Kidney tubule cell (primary cell): ENCODE measurements at regions not wholly inside any gene's neighbourhood (a gene's known extent, or its start where the extent isn't known, plus 50 kb on each side); places are given as distances from the start of the nearest gene placed in this dataset.
"Not testable (repeated sequence)": the region's sequence is repeated elsewhere in the genome, so short reads cannot be mapped to it uniquely, and the experiment has no call there.

Experiments
- DNase-seq: peaks from one replicate; pipeline ENCODE4 v3.0.0-alpha.2; 2018; ENCODE audit warnings: low spot score

- DNase-seq = no peak
Measured at GRCh38 chr16:9141813-9142212, 50.4 kb downstream of the HAPSTR1 start.

GRCh38 chr16:9144106-9144505, 52.7 kb downstream of the HAPSTR1 start:
- DNase-seq = no peak

GRCh38 chr16:9148374-9149015, 57.1 kb downstream of the HAPSTR1 start:
- no peak for DNase-seq

GRCh38 chr16:9151074-9151473, 59.6 kb downstream of the HAPSTR1 start:
- no peak for DNase-seq

- no peak for DNase-seq
Measured at GRCh38 chr16:9151597-9151996, 60.2 kb downstream of the HAPSTR1 start.

- no peak for DNase-seq
Measured at GRCh38 chr16:9152649-9153501, 61.4 kb downstream of the HAPSTR1 start.

- no peak for DNase-seq
Measured at GRCh38 chr16:9153502-9153864, 62.0 kb downstream of the HAPSTR1 start.

GRCh38 chr16:9154567-9155410, 63.3 kb downstream of the HAPSTR1 start:
- no peak for DNase-seq

GRCh38 chr16:9155871-9156270, 64.4 kb downstream of the HAPSTR1 start:
- DNase-seq = no peak

- peak; percentile 70 for DNase-seq
Measured at GRCh38 chr16:9159839-9160550, 68.6 kb downstream of the HAPSTR1 start.

GRCh38 chr16:9160551-9160911, 69.1 kb downstream of the HAPSTR1 start:
- DNase-seq = no peak

GRCh38 chr16:9165681-9166080, 74.2 kb downstream of the HAPSTR1 start:
- no peak for DNase-seq

GRCh38 chr16:9166326-9166993, 75.0 kb downstream of the HAPSTR1 start:
- DNase-seq = not testable (repeated sequence)

GRCh38 chr16:9169094-9169493, 77.7 kb downstream of the HAPSTR1 start:
- no peak for DNase-seq

GRCh38 chr16:9170470-9170869, 79.0 kb downstream of the HAPSTR1 start:
- no peak for DNase-seq

- no peak for DNase-seq
Measured at GRCh38 chr16:9176547-9177418, 85.3 kb downstream of the HAPSTR1 start.

GRCh38 chr16:9177861-9178260, 86.4 kb downstream of the HAPSTR1 start:
- no peak for DNase-seq

GRCh38 chr16:9183682-9184353, 92.4 kb downstream of the HAPSTR1 start:
- no peak for DNase-seq

- DNase-seq = no peak
Measured at GRCh38 chr16:9184354-9184690, 92.9 kb downstream of the HAPSTR1 start.

GRCh38 chr16:9185381-9185780, 93.9 kb downstream of the HAPSTR1 start:
- DNase-seq = no peak
